ENCODE measurements at regions not wholly inside any gene's neighbourhood (a gene's known extent, or its start where the extent isn't known, plus 50 kb on each side); places are given as distances from the start of the nearest gene placed in this dataset.
"Not testable (repeated sequence)": the region's sequence is repeated elsewhere in the genome, so short reads cannot be mapped to it uniquely, and the experiment has no call there.

DNA sequence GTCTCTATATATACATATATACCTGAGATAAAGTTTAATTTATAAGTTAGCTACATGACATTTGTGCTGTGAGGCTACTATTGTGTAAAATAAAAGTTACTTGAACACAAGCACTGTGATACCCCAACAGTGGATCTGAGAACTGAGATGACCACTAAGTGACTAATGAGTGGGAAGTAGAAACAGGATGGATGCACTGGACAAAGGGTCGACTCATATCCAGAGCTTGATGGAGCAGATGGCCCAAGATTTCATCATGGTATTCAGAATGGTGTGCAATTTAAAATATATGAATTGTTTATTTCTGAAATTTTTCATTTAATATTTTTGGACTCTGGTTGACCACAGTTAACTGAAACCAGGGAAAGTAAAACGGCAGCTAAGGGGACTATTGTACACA lies 908.6 kb upstream of the MDGA2 start:
- DNase-seq (ENCODE audit: low read depth in 2 of 2): no peak

DNA sequence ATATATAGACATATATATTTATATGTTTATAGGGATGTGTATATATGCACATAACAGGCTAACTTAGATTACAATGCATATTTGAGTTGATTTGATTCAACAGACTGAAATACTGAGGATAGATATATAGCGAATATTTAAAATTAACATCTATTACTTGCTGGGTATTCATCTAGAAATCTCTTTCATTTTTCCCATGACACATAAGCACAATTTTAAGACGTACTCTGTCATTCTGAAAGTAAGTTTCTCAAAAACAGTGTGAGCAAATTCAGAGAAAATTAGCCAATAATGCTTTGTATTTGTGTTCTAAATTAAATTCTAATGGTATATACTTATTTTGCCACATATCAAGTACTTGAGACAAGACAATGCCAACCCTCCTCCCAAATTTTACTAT lies 907.5 kb upstream of the MDGA2 start:
- no peak for DNase-seq (ENCODE audit: low read depth in 2 of 2)

DNA sequence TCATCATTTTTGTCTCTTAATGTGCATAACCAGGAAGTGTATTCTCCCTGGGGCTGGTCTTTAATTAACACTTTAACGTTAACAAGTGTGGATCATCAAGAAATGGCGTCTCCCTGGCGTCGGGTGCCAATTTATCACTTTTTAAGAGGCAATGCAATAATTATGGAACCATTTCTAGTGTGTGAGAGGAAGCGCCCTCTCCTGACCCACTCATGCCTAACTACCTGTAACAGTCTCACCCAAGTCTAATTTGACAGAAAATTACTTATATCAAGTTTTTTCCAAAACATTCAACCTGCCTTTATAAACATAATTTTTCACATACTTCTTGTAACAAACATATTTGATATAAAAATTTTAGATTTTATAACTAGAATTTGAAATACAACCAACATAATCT lies 905.3 kb upstream of the MDGA2 start:
- no peak for DNase-seq (ENCODE audit: low read depth in 2 of 2)

DNA sequence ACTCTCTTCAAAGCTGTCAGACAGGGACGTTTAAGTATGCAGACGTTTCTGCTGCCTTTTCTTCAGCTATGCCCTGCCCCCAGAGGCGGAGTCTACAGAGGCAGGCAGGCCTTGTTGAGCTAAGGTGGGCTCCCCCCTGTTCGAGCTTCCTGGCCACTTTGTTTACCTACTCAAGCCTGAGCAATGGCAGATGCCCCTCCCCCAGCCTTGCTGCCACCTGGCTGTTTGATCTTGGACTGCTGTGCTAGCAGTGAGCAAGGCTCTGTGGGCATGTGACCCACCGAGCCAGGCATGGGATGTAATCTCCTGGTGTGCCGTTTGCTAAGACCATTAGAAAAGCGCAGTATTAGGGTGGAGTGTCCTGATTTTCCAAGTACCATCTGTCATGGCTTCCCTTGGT lies 900.4 kb upstream of the MDGA2 start:
- no peak for DNase-seq (ENCODE audit: low read depth in 2 of 2)

DNA sequence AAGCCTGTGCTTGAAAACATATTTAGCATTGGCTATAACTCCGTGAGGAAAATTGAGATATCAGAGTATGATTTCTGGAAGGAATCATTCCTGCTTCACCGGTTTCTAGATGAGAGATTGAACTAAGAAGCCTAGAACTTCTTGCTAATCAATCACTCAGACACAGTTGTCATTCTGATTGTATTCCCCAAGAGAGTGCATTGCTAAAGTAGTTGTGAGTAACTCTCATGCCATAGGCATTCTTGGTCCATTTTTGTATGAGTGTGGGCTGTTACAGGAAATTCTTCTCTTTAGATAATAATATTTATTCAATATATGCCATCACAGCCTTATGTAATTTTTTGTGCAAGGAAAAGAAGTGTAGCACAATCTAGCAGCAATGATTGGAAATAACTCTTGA lies 893.3 kb upstream of the MDGA2 start:
- no peak for DNase-seq (ENCODE audit: low read depth in 2 of 2)

DNA sequence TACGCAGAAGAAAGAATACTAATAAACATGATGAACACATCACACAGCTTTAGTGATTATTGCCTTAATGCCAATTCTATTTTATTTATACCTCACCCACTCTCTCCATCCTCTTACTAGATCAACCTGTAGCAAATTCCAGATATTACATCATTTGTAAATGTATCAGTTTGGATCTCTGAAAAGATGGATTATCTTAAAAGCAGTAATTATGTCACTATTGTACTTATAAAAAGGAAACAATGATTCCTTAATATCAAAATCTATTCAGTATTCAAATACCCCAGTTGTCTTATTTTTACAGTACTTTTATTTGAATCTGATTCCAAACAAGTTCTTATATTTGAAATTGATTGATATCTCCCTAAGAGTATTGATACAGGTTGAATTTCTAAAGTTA lies 892.8 kb upstream of the MDGA2 start:
- DNase-seq (ENCODE audit: low read depth in 2 of 2): no peak

DNA sequence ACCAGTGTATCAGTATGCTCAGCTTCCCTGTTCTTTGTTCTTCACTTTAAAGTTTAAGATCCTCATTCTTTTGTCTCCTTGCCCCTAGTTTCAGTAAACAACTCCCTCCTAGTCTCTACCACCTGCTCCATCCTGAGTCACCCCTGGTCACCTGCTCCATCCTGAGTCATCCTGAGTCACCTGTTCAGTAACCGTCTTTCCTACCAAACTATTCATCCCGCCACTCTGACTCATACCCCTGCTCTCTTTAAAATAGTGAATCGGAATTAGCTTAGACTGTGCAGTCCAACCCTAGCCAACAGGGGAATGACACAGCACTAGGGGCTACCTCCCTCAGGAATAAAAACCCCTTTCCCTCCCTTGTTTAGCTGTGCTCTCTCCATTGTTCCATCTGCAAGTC lies 888.1 kb upstream of the MDGA2 start:
- DNase-seq (ENCODE audit: low read depth in 2 of 2): no peak

DNA sequence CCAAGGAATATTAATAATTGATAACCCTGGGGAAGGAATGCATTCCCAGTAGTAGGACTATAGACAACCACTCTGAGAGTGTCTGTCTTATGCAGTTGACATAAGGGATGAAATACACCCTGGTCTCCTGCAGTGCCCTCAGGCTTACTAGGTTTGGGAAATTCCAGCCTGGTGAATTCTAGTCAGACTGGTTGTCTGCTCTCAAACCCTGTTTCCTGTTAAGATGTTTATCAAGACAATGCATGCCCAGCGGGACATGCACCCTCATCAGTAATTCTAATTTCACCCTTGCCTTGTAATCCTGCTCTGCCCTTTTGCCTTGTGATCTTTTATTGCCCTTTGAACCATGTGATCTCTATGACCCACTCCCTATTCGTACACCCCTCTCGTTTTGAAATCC lies 886.0 kb upstream of the MDGA2 start:
- DNase-seq (ENCODE audit: low read depth in 2 of 2): not testable (repeated sequence)

DNA sequence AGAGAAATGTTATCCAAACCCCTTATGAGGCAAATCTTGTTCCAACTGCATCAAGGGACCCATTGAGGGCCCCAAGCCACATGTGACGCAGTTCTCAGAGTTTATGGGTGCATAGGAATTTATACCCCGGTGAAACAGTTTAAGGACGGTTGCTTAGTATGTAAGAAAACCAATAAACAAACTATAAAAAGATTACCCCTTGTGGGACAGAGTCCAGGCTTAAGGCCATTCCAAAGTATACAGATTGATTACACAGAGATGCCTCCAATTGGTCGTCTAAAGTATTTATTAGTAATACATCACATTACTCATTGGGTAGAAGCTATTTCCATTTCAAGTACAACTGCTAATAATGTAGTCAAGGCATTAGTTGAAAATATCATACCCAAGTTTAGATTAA lies 885.0 kb upstream of the MDGA2 start:
- DNase-seq (ENCODE audit: low read depth in 2 of 2): no peak

DNA sequence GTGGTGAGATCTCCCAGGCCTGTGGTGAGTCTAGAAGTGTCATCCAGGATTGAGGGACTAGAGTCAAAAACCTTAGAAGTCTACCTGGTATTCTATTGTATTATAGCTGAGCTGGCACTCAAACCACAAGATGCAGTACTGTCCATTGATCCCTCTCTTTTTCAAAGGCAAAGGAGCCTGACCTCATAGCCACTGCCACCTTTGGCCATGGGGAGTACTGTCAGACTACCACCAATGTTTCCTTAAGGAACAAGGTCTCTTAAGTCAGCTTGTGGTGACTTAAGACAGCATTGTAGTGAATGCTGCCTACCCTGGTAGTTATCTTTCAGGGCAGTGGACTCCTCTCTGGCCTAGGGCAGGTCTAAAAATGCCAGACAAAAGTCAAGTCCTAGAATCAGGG lies 878.0 kb upstream of the MDGA2 start:
- no peak for DNase-seq (ENCODE audit: low read depth in 2 of 2)

DNA sequence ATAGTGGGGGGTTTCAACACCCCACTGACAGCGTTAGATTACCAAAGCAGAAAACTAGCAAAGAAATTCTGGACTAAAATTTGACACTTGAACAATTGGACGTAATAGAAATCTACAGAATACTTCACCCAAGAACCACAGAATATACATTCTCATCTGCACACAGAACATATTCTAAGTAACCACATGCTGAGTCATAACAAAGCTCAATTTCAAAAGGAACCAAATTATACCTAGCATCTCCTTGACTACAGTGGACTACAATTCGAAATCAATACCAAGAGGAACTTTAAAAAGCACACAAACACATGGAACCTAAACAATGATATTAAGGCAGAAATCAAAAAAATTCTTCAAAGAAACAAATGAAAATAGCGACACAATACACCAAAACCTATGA lies 871.6 kb upstream of the MDGA2 start:
- no peak for DNase-seq (ENCODE audit: low read depth in 2 of 2)

DNA sequence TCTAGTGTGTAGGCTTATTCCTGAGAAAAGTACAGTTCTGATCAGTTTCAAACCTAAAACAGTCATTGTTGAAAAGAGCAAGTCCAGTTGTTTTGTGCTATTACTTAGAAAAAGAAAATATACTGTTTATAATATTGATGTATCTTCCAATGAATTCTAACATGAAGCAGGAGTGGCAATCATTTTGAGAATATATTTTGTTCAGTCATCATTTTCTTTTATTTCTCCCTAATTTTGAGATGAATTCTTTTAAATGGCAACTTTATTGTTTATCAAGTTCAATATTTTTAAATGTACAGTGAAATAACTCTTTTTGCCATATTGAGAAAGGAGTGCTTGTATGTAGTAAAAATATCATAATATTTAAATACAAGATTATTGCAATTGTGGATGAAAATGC lies 862.2 kb upstream of the MDGA2 start:
- DNase-seq (ENCODE audit: low read depth in 2 of 2): no peak

DNA sequence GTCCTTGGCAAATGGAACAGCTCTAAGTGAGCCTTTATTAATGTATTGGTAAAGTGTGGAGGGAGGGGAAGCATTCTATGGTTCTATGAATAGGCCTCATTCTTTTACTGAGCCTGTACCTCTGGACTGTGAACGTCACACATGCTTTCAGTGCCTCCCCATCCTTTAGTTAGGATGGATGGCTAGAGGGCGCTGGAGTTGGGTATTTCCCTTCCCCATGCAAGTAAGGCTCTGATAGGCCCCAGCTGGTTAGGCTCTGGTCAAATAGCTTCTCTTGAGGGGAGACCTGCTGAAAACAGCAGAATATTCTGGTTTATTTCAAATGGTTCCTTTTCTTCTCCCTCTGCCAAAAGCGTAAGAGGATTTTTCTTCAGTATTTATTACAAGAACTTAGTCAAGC lies 860.9 kb upstream of the MDGA2 start:
- no peak for DNase-seq (ENCODE audit: low read depth in 2 of 2)

DNA sequence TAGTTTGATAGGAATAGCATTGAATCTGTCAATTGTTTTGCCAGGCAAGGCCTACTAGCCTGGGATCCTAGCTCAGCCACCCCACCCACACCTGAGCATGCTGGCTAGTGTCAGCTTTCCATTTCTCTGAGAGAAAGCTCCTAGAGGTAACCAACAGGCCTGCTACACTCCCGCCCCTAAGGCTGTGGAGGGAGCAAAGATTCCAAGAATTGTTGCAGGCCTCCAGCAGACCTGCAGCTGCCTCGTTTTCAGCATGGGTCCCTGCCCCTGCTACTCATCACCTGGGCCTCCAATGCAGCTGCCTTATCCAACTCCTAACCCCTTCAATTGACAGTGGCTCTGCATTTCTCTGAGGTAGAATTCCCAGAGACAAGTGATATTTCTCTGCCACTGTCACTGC lies 852.4 kb upstream of the MDGA2 start:
- DNase-seq (ENCODE audit: low read depth in 2 of 2): no peak

DNA sequence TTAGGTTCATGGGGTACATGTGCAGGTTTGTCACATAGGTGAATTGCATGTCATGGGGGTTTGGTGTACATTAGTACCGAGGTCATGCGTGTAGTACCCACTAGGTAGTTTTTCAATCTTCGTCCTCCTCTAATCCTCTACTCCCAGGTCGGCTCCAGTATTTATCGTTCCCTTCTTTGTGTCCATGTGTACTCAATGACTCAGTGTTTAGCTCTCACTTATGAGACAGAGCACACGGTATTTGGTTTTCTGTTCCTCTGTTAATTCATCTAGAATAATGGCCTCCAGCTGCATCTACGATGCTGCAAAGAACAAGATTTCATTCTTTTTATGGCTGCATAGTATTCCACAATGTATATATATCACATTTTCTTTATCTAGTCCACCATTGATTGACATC lies 850.9 kb upstream of the MDGA2 start:
- no peak for DNase-seq (ENCODE audit: low read depth in 2 of 2)

DNA sequence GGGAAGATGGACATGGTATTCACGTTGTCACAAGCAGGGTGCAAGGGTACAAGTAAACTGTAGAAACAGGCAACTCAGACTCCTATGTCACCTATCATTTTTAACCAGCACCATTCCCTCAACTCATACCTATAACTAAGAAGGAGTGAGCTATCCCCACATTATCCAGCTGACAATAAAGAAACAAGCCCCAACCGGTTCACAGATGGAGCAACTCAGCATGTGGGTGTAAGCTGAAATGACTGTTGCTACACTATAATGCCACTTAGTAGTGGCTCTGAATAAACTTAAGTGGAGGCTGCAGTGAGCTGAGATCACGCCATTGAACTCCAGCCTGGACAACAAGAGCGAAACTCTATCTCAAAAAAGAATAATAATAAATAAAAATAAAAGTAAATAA lies 829.5 kb upstream of the MDGA2 start:
- no peak for DNase-seq (ENCODE audit: low read depth in 2 of 2)

DNA sequence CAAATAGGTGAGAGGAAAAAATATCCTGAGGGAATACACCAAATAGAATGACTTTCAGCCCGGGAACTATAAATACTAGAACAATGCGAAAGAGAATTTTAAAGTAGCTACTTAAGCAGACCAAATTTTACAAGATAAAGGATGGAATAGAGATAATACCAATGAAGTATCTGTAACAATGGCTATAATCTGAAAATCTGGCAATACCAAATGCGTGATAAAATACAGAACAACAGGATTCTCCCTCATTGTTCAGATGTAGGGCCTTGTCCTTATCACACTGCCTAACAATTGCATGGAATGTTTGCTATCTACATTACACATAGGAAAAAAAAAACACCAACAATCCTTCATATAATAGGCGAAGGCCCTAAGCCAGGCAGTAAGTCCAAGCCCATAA lies 815.4 kb upstream of the MDGA2 start:
- DNase-seq (ENCODE audit: low read depth in 2 of 2): no peak

DNA sequence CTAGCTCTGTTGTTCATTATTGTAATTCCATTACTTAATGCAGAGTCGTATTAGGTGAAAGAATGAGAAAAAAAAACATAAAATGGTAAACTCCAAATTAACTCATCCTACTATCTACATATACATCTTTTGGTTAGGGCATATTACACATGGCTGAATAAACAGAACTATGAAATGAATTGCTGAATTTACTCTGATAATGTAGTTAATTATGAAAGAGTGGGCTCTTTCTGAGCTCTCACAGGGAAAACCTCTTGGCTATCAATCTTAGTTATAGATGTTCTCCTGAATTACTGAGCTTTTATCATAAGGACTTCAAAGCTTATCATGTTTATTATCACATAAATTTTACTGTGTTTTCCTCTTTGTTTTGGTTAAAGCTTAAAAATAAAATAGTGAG lies 798.5 kb upstream of the MDGA2 start:
- DNase-seq (ENCODE audit: low read depth in 2 of 2): no peak

DNA sequence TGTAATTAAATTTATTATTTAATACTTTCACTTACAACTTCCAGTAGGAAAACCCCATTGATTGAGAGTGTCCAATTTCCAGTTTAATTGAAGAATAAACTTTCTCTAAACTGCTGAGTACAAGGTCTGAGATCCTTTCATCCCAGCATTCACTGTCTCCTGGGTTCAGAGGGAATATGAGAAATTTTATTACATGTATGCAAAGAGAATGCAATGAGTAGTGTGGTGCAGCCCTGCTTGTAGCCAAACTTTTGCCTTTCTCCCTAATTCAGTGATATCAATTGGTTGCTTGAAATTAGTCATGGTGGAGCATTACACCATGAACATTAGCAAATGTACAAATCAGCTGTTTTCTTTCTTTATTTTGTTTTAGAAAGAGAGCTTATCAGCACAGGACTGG lies 780.6 kb upstream of the MDGA2 start:
- DNase-seq (ENCODE audit: low read depth in 2 of 2): no peak

DNA sequence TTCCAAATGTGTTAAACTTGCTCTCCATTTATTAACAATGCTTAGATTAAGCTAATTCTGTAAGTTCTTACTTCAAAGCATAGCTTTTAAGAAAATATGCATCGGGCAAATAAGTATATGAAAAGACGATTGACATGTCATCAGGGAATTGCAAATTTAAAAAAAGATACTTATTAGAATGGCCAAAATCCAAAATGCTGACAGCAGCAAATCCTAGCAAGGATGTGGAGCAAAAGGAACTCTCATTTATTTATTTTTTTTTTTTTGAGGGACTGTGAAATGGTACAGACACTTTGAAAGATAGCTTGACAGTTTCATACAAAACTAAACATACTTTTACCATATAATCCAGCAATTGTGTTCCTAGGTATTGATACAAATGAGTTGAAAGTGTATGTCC lies 779.5 kb upstream of the MDGA2 start:
- no peak for DNase-seq (ENCODE audit: low read depth in 2 of 2)

DNA sequence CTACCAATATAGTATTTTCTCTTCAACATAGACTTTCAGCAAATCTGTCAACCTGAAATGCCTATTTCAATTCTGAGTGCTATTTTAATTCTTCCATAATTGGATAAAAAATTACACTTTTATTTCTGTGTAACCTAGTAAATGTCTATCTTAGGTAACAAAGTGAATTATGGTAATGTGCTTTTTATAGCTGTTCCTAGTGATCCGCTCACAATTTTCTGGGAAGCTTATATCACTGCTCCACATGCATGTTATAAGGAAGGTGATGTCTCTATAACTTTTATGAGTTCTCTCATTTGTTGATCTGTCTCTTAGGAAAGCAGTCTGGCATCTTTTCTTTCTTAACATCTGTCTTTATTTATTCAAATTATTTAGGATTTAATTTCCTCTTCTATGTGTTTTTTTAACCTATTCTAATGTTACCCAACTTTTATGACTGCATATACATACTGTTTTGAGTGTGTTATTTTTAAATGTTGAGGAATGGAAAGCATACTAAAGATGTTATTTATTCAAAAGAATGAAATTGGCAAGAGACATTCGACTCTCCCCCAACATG lies 777.1 kb upstream of the MDGA2 start:
- no peak for DNase-seq (ENCODE audit: low read depth in 2 of 2)

DNA sequence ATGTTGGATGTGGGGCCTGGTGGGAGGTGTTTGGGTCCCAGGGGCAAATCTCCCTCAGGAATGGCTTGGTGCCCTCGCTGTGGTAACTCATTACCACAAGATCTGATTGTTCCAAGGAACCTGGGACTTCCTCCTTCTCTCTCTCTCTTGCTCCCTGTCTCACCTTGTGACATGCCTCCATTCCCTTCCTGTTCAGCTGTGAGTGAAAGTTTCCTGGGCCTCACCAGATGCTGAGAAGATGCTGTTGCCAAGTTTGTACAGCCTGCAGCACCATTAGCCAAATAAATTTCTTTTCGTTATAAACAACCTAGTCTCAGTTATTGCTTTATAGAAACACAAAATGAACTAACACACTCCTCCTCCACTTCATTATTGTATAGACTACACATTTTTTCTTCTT lies 759.8 kb upstream of the MDGA2 start:
- no peak for DNase-seq (ENCODE audit: low read depth in 2 of 2)

DNA sequence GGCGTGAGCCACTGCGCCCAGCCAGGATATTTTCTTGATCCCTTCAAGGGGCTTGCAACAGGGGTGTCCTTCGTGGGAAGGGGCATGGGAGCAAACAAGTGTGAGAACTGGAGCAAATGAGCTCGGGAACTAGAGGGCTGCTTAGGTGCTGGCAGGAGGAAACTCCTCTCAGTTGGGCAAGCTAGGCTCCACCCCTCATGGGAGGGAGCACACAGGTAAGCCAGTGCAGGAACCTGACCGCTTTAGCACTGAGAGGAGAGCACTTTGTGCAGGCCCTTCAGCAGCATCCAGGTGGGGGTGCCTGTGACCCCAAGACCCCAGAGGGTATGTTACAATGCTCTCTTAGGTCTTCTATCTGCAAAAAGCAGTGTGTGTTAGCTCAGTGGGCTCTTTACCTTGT lies 755.4 kb upstream of the MDGA2 start:
- DNase-seq (ENCODE audit: low read depth in 2 of 2): no peak

DNA sequence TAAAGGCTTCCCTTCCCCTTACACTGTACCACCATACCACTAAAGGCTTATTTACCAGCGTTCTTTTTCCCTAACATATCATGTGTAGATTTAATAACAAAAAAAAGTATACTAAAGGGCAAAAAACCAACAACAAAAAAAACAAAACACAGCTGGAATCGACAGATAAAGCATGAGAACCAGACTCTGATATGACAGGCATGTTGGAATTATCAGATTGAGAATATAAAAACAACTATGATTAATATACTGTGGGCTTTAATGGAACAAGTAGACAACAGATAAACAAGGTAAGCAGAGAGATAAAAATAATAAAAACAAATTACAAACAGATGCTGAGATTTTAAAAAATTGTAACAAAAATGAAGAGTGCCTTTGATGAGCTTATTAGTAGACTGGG lies 754.1 kb upstream of the MDGA2 start:
- DNase-seq (ENCODE audit: low read depth in 2 of 2): no peak

All from stimulated activated CD8-positive, alpha-beta memory T cell treated with anti-CD3 and anti-CD28 coated beads, Interleukin-2, amount 100 ng/mL, for 48 hours (primary cell).